ENCODE measurements at regions not wholly inside any gene's neighbourhood (a gene's known extent, or its start where the extent isn't known, plus 50 kb on each side); places are given as distances from the start of the nearest gene placed in this dataset.
A peak's percentile ranks its signal among the peaks of the same experiment; 100 is the strongest.

GRCh38 chr3:116767726-116768125, 58.1 kb downstream of the TUSC7 start:
- no peak for TF ChIP-seq CTCF (conservative IDR thresholded peaks at IDR 0.05)
- Mint-ChIP-seq H3K4me1 (ENCODE audit: unreplicated experiment) (peaks cover 13% of the 10 kb centered on the region), H3K27ac (no peak overlapping the region), H3K9me3 (no peaks in the 10 kb centered on the region), H3K36me3 (no peaks in the 10 kb centered on the region), H3K27me3 (peaks cover 3% of the 10 kb centered on the region), H3K4me3 (no peak overlapping the region)
- DNase-seq (ENCODE audit: extremely low spot score, unreplicated experiment), result no peak

- Mint-ChIP-seq H3K9me3 (no peaks in the 10 kb centered on the region), H3K4me3 (peak overlapping the region; percentile 3), H3K27ac (no peak overlapping the region), H3K27me3 (peaks cover 3% of the 10 kb centered on the region), H3K36me3 (no peaks in the 10 kb centered on the region), H3K4me1 (ENCODE audit: unreplicated experiment) (peaks cover 13% of the 10 kb centered on the region)
- peak; percentile 98 for TF ChIP-seq CTCF (conservative IDR thresholded peaks at IDR 0.05)
- peak; percentile 72 for DNase-seq (ENCODE audit: extremely low spot score, unreplicated experiment)
These were observed 61.4 kb downstream of the TUSC7 start for GRCh38 chr3:116770815-116771450.

GRCh38 chr3:116776880-116777785, 67.6 kb downstream of the TUSC7 start:
- H3K36me3 Mint-ChIP-seq, result no peaks in the 10 kb centered on the region
- DNase-seq (ENCODE audit: extremely low spot score, unreplicated experiment), result no peak
- no peak overlapping the region for H3K4me3 Mint-ChIP-seq
- peaks cover under 1% of the 10 kb centered on the region for H3K27me3 Mint-ChIP-seq
- H3K9me3 Mint-ChIP-seq, result no peaks in the 10 kb centered on the region
- no peak for TF ChIP-seq CTCF (conservative IDR thresholded peaks at IDR 0.05)
- no peak overlapping the region for H3K27ac Mint-ChIP-seq
- no peaks in the 10 kb centered on the region for H3K4me1 Mint-ChIP-seq (ENCODE audit: unreplicated experiment)

GRCh38 chr3:116785226-116785625, 75.6 kb downstream of the TUSC7 start:
- Mint-ChIP-seq H3K27ac (no peak overlapping the region), H3K4me1 (ENCODE audit: unreplicated experiment) (no peaks in the 10 kb centered on the region), H3K4me3 (no peak overlapping the region), H3K9me3 (no peaks in the 10 kb centered on the region), H3K36me3 (no peaks in the 10 kb centered on the region), H3K27me3 (peaks cover 6% of the 10 kb centered on the region)
- no peak for TF ChIP-seq CTCF (conservative IDR thresholded peaks at IDR 0.05)
- DNase-seq (ENCODE audit: extremely low spot score, unreplicated experiment), result no peak

GRCh38 chr3:116802651-116803050, 93.1 kb downstream of the TUSC7 start:
- TF ChIP-seq CTCF (conservative IDR thresholded peaks at IDR 0.05), result no peak
- no peaks in the 10 kb centered on the region for H3K27me3 Mint-ChIP-seq
- no peak for DNase-seq (ENCODE audit: extremely low spot score, unreplicated experiment)
- no peak overlapping the region for H3K27ac Mint-ChIP-seq
- no peaks in the 10 kb centered on the region for H3K36me3 Mint-ChIP-seq
- H3K4me1 Mint-ChIP-seq (ENCODE audit: unreplicated experiment), result no peaks in the 10 kb centered on the region
- H3K4me3 Mint-ChIP-seq, result no peak overlapping the region
- peaks cover 5% of the 10 kb centered on the region for H3K9me3 Mint-ChIP-seq

Measured in type B pancreatic cell (in vitro differentiated cells).